ENCODE measurements at regions not wholly inside any gene's neighbourhood (a gene's known extent, or its start where the extent isn't known, plus 50 kb on each side); places are given as distances from the start of the nearest gene placed in this dataset.

DNA sequence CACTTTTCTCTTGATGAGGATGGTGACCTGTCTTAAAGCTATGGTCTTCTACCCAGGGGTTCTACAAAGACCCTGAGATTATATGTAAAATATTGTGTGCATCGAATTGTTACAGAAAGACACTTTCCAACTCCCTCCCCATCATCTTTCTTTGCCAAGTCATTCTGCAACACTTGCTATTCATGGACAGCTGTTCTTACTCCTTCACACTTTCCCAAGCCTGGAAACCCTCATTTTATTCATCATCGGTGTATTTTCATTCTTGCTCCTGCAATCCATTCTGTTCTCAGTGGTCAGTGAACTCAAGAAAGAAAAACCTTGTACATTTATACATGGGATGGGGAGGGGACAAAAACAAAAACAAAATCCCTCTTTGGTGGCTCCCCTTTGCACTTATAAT, 90.5 kb upstream of the STXBP6 start:
- no peak for TF ChIP-seq POLR2A (IDR thresholded peaks at IDR 0.05)
- no peak for TF ChIP-seq CTCF (IDR thresholded peaks at IDR 0.05)

Data from tibial nerve (tissue), 3 donors.